PC-9 (cell line): ENCODE measurements at regions not wholly inside any gene's neighbourhood (a gene's known extent, or its start where the extent isn't known, plus 50 kb on each side); places are given as distances from the start of the nearest gene placed in this dataset.

Source experiments
- BruUV-seq: library from RNA; stranded (reverse); fragments of 400-500 nt; replicated peaks from 2 replicates; lab custom pipeline; 2021; lab: Mats Ljungman, UMichigan
- CTCF ChIA-PET: fragments of 300-600 bp; sonication (Branson Sonifier 250); formaldehyde crosslinking; loops from one replicate; lab custom pipeline; 2022; ENCODE audit warnings: antibody characterized with exemption; lab: Charles Lee
- POLR2A ChIA-PET: fragments of 300-600 bp; sonication (Branson Sonifier 250); formaldehyde crosslinking; loops from one replicate; lab custom pipeline; 2022; ENCODE audit warnings: antibody characterized with exemption; ENCODE audit not compliant: unreplicated experiment; lab: Charles Lee
- DNase-seq, 2 experiments: peaks; one replicate each; pipeline versions ENCODE4 v3.0.0 to v3.0.0-alpha.2; 2015 to 2022; ENCODE audit warnings: mixed read lengths in 1 of 2
- H2AFZ ChIP-seq: fragments of 200-600 bp; sonication (generic); 2 replicates; pipeline ENCODE4 v1.8.1; 2017; ENCODE audit warnings: antibody characterized with exemption
- H3F3A ChIP-seq: fragments of 200-600 bp; sonication (generic); 2 replicates; pipeline ENCODE4 v1.8.1; 2017; ENCODE audit warnings: antibody characterized with exemption, mild to moderate bottlenecking, low read depth; ENCODE audit not compliant: insufficient read depth
- H3K27ac ChIP-seq: fragments of 200-600 bp; sonication (generic); 2 replicates; pipeline ENCODE4 v1.6.1; 2016; ENCODE audit warnings: mixed run types
- H3K27me3 ChIP-seq: fragments of 200-600 bp; sonication (generic); 2 replicates; pipeline ENCODE4 v1.6.1; 2016; ENCODE audit warnings: low read depth, mixed run types; ENCODE audit not compliant: insufficient read depth
- H3K36me3 ChIP-seq: fragments of 200-600 bp; sonication (generic); 2 replicates; pipeline ENCODE4 v1.6.1; 2016; ENCODE audit warnings: low read depth, mixed run types
- H3K4me1 ChIP-seq: fragments of 200-600 bp; sonication (generic); replicated peaks from 2 replicates; pipeline ENCODE4 v1.6.1; 2016; ENCODE audit warnings: mixed run types; ENCODE audit not compliant: insufficient read depth
- H3K4me2 ChIP-seq: fragments of 200-600 bp; sonication (generic); 2 replicates; pipeline ENCODE4 v1.6.1; 2017; ENCODE audit warnings: mixed run types
- H3K4me3 ChIP-seq: fragments of 200-600 bp; sonication (generic); 2 replicates; pipeline ENCODE4 v1.6.1; 2016; ENCODE audit warnings: mixed run types
- H3K79me2 ChIP-seq: fragments of 200-600 bp; sonication (generic); 2 replicates; pipeline ENCODE4 v1.6.1; 2017; ENCODE audit warnings: low read depth, mixed run types
- H3K9me2 ChIP-seq: fragments of 200-600 bp; sonication (generic); 2 replicates; pipeline ENCODE4 v1.8.1; 2017; ENCODE audit warnings: mild to moderate bottlenecking; ENCODE audit not compliant: insufficient read depth
- H3K9me3 ChIP-seq: fragments of 200-600 bp; sonication (generic); 2 replicates; pipeline ENCODE4 v1.8.1; 2016; ENCODE audit warnings: low read depth; ENCODE audit not compliant: insufficient read depth
- H4K20me1 ChIP-seq: fragments of 200-600 bp; sonication (generic); 2 replicates; pipeline ENCODE4 v1.8.1; 2017; ENCODE audit not compliant: insufficient read depth
- EZH2 ChIP-seq: fragments of 200-600 bp; sonication (generic); IDR thresholded peaks from 2 replicates; pipeline ENCODE4 v1.8.0; 2017; ENCODE audit warnings: antibody characterized with exemption, low read depth
- intact Hi-C: fragments of 100-400 bp; cut with micrococcal nuclease; formaldehyde crosslinking; loops from one replicate; pipeline ENCODE4 v1.10.0; 2022; ENCODE audit not compliant: unreplicated experiment
- TF ChIP-seq, protein P1 (sequence below): fragments of 200-600 bp; sonication (generic); conservative IDR thresholded peaks from 2 replicates; pipeline ENCODE4 v1.6.1; 2017; ENCODE audit warnings: mixed run types, antibody characterized with exemption, mild to moderate bottlenecking, moderate library complexity

DNA sequence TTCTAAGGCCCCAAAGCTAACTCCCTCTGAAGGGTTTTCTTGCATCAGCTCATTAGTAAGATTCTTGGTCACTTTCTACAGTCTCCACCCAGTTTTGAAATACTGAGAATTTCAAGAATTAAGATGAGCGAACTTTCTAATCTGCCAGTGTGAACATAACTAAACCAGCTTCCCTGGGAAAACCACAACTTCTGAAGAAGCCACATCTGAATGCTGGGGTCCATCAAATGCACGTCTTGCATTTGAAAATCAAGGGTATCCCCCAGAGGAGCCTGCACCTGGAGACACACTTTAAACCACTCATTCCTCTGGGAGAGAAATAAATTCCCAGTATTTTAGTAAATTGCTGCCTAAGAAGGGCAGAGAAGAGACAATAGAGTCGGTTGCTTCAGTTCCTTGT is 292.1 kb upstream of the CDH4 start:
- Histone ChIP-seq H3F3A (no peaks in the 10 kb centered on the region), H3K9me2 (no peaks in the 10 kb centered on the region), H3K9me3 (no peaks in the 10 kb centered on the region; the same call in 1 of the 2 replicates), H3K4me2 (no peak overlapping the region), H3K36me3 (no peaks in the 10 kb centered on the region), H3K27me3 (peaks cover 23% of the 10 kb centered on the region; the same call in 1 of the 2 replicates), H4K20me1 (no peaks in the 10 kb centered on the region), H3K27ac (no peak overlapping the region), H3K4me3 (no peak overlapping the region), H3K79me2 (no peaks in the 10 kb centered on the region), H2AFZ (no peak overlapping the region), H3K4me1 (no peaks in the 10 kb centered on the region)
- no peak for DNase-seq
- intact Hi-C loops = no loop called here
- POLR2A ChIA-PET = no interaction called here
- no TSS peak for BruUV-seq
- TF ChIP-seq EZH2 = no peak
- TF ChIP-seq, protein P1, sequence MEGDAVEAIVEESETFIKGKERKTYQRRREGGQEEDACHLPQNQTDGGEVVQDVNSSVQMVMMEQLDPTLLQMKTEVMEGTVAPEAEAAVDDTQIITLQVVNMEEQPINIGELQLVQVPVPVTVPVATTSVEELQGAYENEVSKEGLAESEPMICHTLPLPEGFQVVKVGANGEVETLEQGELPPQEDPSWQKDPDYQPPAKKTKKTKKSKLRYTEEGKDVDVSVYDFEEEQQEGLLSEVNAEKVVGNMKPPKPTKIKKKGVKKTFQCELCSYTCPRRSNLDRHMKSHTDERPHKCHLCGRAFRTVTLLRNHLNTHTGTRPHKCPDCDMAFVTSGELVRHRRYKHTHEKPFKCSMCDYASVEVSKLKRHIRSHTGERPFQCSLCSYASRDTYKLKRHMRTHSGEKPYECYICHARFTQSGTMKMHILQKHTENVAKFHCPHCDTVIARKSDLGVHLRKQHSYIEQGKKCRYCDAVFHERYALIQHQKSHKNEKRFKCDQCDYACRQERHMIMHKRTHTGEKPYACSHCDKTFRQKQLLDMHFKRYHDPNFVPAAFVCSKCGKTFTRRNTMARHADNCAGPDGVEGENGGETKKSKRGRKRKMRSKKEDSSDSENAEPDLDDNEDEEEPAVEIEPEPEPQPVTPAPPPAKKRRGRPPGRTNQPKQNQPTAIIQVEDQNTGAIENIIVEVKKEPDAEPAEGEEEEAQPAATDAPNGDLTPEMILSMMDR = no peak
- CTCF ChIA-PET = no interaction called here

DNA sequence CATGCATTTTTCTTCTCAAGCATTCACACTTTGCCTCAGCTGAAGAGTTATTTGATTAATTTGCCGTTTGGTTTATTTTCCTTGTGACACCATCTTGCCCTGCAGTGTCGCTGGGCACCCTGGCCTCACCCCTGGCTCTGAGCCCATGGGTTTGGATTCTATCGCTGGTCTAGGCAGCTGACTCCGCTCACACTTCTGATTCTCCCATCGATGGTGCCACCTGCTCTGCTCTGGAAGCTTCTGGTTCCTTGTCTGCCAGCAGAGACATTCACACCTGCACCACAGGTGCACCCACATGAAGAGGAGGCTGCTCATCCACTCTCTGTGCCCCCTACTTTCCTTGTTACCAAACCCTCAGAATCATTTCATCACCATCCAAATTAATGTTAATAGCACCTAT is 291.6 kb upstream of the CDH4 start:
- Histone ChIP-seq H3K9me2 (no peaks in the 10 kb centered on the region), H3K27ac (no peak overlapping the region), H3K4me3 (no peak overlapping the region), H3F3A (no peaks in the 10 kb centered on the region), H3K79me2 (no peaks in the 10 kb centered on the region), H3K4me2 (no peak overlapping the region), H3K9me3 (no peaks in the 10 kb centered on the region; the same call in 1 of the 2 replicates), H2AFZ (no peak overlapping the region), H3K36me3 (no peaks in the 10 kb centered on the region), H3K27me3 (peaks cover 28% of the 10 kb centered on the region; the same call in 1 of the 2 replicates), H3K4me1 (no peaks in the 10 kb centered on the region), H4K20me1 (no peaks in the 10 kb centered on the region)
- intact Hi-C loops = no loop called here
- TF ChIP-seq EZH2 = no peak
- TF ChIP-seq, protein P1 = no peak
- no peak for DNase-seq
- ChIA-PET CTCF (no interaction called here), POLR2A (no interaction called here)
- BruUV-seq = no TSS peak

DNA sequence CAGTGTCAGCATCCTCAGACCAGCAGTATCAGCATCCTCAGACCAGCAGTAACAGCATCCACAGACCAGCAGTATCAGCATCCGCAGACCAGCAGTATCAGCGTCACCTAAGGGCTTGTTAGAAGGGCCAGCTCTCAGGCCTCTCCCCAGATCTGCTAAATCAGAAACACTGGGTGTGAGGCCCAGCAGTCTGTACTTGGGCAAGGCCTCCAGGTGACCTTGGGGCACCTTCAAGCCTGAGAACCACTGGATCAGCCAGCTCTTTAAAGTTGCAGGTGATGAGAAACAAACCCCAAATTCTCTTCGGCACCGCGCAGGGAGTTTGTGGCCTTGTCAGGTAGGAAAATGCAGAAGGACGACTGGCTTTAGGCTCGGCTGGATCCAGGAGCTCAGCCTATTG is 290.5 kb upstream of the CDH4 start:
- CTCF ChIA-PET = no interaction called here
- POLR2A ChIA-PET = no interaction called here
- no peaks in the 10 kb centered on the region for H4K20me1 ChIP-seq
- intact Hi-C loops = no loop called here
- no peak for TF ChIP-seq EZH2
- TF ChIP-seq, protein P1 = no peak
- H3K4me1 ChIP-seq = no peaks in the 10 kb centered on the region
- no peak for DNase-seq
- H3K4me3 ChIP-seq = no peak overlapping the region
- BruUV-seq = no TSS peak
- no peaks in the 10 kb centered on the region for H3K79me2 ChIP-seq
- H3K4me2 ChIP-seq = no peak overlapping the region
- H3K27ac ChIP-seq = no peak overlapping the region
- no peaks in the 10 kb centered on the region for H3K36me3 ChIP-seq
- H3K9me3 ChIP-seq = no peaks in the 10 kb centered on the region; the same call in 1 of the 2 replicates
- no peak overlapping the region for H2AFZ ChIP-seq
- no peaks in the 10 kb centered on the region for H3F3A ChIP-seq
- H3K27me3 ChIP-seq = peaks cover 39% of the 10 kb centered on the region; the same call in 1 of the 2 replicates
- no peaks in the 10 kb centered on the region for H3K9me2 ChIP-seq
